GM18526 (cell line): ENCODE measurements at regions not wholly inside any gene's neighbourhood (a gene's known extent, or its start where the extent isn't known, plus 50 kb on each side); places are given as distances from the start of the nearest gene placed in this dataset.

ENCODE experiments used
- POLR2A ChIP-seq: IDR thresholded peaks from 3 replicates; pipeline ENCODE4 v1.6.1; 2011; ENCODE audit not compliant: insufficient read length; ENCODE audit errors: extremely low read depth

DNA sequence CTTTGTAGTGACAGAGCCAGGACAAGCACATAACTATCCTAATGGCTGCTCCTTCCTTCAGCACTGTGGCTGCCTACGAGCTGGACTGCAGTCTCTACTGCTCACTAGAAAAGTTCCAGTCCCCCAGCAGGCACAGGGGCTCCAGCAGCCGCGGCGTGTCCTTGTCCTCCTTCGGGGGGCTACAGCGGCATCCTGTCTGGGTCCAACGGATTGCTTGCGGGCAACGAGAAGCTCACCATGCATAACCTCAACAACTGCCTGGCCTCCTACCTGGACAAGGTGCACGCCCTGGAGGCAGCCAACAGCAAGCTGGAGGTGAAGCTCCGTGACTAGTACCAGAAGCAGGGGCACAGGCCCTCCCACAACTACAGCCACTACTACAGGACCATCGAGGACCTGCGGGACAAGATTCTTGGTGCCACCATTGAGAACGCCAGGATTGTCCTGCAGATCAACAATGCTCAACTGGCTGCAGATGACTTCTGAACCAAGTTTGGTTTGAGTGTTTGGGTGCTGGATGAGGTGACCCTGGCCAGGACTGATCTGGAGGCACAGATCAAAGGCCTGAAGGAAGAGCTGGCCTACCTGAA lies 169.4 kb downstream of the NDUFA12 start:
- TF ChIP-seq POLR2A, result no peak

DNA sequence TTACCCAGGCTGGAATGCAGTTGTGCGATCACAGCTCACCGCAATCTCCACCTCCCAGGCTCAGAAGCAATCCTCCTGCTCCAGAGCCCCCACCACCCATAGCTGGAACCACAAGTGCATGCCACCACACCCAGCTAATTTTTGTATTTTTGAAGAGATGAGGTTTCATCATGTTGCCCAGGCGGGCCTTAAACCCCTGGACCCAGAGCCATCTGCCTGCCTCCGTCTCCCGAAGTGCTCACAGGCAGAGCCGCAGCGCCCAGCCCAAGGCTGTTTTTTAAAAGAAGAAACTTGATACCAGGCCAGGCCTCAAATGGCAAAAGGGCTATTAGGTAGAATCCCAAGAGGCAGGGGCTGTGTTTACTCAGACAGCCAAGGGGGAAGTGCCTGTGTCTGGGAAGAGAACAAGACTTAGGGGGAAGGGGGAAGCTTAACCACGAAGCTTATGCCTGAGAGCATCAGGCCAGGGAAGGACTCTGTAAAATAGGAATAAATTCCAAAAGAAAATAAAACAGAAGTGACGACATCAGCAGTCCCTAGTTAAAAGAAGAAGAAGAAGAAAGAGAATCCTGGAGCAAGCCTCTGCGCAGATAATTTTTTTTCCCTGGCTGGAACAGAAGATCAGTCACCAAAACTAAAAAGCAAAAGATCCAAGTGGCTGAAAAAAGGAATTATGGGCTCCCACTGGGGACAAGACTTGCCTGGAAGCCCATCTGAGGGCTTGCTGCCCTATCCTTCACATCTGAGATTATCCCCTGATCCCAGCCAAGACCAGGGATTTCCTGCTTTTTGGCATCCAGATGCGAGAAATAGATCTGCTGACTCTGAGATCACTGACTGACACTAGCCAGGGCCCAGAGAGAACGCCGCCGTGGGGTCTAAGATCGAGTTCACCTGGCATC lies 170.5 kb downstream of the NDUFA12 start:
- TF ChIP-seq POLR2A, result no peak

DNA sequence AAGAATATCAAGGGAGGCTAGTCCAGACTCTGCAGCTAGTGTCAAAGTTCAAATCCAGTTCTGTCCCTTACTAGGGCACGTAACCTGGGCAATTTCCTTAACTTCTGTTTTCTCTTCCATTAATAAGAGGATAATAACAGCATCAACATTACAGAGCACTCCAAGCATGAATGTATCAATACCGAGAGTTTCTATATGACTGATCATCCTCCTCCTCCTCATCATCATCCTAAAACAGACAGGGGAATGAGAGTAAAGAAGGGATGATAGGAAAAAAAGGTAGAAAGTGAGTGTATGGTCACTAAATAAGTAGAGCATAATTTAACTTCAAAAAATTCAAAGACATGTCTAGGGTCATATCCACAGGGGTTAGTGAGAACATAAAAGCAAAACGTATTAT lies 171.4 kb downstream of the NDUFA12 start:
- no peak for TF ChIP-seq POLR2A

DNA sequence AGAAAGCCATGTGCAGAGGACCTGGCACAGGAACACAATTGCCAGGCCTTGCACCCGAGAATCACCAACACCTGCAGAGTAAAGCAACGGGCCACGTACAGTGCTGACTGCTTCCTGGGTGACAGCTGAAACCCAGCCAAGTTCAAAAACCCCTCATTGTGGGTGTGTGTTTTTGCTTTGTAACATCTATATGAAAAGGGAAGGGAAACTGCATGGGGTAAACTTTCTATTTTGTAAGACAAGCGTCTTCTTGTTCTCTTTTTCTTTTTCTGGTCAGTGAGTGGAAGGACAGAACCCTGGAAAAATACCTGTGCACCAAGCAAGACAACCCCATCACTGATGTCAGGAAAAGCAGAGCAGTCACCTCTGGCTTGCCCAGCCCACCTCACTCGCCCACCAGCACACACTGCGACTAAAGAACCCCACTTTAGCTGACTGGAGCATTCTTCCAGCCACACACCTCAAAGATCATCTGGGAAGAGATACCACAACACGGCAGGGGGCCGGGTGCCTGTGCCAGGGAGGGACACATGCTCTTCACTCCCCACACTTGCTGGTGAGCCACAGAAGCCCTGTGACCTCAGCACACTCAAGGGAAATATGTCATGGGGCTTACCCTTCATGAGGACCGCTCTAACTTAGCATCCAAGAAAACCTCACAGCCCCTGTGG lies 172.3 kb downstream of the NDUFA12 start:
- no peak for TF ChIP-seq POLR2A

DNA sequence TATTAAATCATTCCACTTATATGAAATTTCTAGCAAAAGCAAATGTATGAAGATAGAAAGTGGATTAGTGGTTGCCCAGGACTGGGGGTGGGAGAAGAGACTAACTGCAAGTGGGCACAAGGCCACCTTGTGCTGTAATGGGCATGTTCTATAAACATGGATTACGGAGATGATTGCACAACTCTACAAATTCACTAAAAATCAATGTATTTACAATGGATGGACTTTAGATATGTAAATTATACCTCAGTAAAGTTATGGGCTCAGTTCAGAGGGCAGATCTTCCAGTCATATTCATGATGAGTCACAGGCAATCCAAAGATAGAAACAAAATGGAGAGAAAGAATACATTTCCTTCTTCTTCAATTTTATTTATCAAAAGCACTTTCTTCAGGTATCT lies 173.9 kb downstream of the NDUFA12 start:
- TF ChIP-seq POLR2A, result no peak

DNA sequence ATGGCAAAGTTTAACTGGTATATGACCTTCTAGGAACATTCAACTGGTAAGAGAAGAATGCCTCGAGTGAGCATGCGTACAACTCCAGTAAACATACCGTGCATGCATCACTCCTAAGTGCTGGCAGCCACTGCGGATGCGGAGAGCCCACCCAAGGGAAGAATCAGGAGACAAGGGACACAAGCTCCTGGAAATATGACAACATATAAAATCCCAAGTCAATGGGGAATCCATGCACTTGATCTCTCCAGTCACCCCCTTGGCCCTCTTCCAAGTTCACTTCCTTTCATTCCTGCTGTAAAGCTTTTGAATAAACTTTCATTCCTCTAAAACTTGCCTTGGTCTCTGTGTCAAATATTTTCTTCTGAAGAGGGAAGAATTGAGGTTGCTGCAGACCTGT lies 168.7 kb upstream of the TMCC3 start:
- TF ChIP-seq POLR2A, result no peak

DNA sequence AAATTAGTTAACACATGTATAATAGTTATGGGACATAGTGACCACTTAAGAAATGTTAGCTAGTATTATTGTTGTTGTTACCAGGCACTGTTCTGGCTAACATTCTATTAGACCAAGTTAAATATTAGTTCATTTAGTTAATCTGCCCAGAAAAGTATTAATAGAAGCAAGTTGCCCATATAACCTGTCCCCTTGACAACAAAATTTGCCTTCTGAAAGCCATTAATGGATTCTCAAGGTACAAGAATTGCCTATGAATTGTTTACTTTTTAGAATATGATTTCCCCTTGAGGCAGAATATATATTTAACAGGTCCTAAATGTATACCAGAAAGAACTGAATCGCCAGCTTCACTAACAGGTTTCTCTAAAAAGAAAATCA lies 167.3 kb upstream of the TMCC3 start:
- no peak for TF ChIP-seq POLR2A

DNA sequence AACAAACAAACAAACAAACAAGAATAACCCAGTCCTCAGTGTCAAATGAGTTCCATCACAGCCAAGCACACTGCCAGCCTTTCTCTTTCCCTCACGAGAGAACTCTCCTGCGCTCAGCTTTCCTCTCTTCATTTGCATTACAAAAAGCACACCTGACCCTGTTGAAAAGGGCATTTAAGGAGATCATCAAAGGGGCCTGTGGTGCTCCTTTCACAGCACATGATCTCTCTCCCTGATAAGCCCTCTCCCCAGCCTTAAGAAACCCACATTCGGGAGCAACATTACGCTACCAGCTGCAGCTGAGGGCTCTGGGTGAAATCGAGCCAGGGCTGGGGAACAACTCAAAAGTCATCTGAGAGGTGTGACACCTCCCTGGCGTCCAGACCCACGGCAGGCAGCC lies 165.6 kb upstream of the TMCC3 start:
- TF ChIP-seq POLR2A, result no peak

DNA sequence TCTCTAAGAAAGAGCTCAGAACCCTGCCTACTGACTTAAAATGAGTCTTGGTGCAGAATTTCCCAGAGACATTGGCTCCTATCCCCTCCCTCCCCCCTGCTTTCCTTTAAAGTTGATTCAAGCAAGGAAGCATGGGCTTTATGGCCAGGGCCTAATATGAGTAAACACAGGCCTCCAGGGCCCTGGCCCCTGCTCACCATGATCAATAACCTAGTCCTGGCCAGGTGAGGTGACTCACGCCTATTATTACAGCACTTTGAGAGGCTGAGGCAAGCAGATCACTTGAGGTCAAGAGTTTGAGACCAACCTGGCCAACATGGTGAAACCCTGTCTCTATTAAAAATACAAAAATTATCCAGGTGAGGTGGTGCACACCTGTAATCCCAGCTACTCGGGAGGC lies 165.1 kb upstream of the TMCC3 start:
- no peak for TF ChIP-seq POLR2A

DNA sequence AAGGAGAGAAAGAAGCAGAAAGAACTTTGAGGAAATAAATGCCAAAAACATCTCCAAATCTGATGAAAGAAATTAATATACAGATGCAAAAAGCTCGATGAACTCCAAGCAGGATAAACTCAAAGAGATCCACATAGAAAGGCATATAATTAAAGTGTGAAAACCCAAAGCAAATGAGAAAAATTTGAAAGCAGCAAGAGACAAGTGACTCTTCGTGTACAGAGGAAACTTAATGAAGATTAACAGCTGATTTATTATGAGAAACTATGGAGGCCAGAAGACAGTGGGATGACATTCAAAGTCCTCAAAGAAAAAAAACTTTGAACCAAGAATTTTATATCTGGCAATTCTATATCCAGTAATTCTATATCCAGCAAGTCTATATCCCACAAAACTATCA lies 163.0 kb upstream of the TMCC3 start:
- TF ChIP-seq POLR2A, result no peak

DNA sequence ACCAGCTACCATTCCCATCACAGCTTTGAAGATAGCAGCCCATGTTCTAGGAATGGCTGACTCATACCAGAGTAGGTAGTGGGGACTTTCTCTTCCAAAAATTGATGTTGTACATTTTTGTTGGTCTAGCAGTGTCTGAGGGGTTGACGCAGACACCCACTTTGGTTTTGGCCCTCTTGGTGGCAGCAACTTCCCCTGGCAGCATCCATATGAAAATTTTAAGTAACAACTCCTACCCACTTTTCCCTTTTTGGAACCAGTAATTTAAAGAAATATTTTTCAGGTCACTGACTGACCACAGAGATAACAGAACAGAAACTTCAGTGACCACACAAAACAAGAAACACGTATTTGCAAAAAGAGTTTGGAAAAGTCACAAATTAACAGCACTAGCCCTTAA lies 162.0 kb upstream of the TMCC3 start:
- TF ChIP-seq POLR2A, result no peak

DNA sequence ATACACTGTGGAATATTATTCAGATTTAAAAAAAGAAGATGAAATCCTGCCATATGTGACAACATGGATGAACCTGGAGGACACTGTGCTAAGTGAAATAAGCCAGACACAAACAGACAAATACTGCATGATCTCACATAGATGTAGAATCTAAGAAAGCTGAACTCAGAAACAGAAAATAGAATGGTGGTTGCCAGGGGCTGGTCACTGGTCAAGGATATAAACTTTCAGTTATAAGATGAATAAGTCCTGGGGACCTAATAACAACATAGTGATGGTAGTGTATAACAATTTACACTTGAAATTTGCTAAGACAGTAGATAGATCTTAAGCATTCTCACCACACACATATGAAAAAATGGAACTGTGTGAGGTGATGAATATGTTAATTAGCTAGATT lies 161.3 kb upstream of the TMCC3 start:
- no peak for TF ChIP-seq POLR2A

DNA sequence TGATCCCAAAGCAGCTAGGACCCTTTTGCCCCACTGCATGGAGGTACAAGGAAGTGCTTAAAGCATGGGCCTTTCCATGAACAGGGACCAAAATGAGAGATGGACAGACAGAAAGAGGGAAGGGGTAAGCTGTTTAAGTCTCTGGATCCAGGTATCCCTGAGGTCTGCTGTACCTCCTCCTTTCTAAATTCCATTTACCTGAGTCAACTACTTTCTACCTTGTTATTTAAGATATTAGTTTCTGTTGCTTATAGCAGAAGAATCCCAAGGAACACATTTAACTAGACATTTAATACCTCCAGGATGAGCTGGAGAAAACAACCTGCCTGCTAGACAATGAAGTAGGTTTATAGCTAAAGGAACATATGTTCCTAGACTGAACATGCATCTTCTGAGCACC lies 157.6 kb upstream of the TMCC3 start:
- TF ChIP-seq POLR2A, result no peak

DNA sequence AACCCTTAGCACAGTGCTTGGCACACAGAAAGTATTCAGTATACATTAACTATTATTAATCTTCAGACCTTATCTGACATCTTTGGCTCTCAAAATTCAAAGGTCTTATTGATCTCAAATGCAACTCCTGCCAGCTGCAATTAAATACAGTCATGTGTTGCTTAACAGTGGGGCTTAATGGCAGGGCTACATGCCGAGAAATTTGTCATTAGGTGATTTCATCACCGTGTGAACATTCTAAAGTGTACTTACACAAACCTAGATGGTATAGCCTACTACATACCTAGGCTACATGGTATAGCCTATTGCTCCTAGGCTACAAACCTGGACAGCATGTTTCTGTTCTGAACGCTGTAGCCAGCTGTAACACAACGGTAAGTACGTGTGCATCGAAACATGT lies 156.3 kb upstream of the TMCC3 start:
- no peak for TF ChIP-seq POLR2A

DNA sequence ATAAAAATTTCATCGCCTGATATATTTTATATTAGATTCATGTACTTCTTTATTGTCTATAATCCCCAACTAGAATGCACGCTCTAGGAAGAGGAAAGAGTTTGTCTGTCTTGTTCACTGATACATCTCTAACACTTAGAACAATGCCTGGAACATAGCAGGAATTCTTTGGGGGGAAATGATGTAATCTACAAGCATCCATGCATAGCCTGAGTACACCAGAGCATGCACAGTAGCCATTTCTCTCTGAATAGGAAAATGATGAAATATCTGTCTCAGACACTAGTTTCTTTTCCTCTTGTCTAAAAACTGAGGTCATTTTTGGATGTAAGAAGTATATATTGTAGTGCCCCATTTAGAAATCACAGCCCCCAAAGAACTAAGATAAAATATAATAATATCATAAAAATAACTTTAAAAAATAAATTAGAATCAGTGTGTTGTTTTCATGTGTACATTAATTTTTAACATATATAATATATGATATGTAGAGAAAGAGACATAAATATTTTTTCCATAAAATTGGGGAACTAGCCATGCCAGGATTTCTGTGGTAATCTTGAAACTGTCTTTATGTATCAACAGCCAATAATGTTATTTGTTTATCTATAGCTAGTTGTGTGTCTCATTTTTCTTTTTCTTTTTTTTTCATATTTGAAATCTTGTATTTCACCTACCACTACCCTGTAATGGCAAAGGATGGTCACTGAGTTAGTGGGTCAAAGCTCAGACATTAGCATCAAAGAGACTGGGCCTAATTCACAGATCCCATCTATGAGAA lies 155.6 kb upstream of the TMCC3 start:
- TF ChIP-seq POLR2A, result no peak
